ENCODE measurements at regions not wholly inside any gene's neighbourhood (a gene's known extent, or its start where the extent isn't known, plus 50 kb on each side); places are given as distances from the start of the nearest gene placed in this dataset.

DNA sequence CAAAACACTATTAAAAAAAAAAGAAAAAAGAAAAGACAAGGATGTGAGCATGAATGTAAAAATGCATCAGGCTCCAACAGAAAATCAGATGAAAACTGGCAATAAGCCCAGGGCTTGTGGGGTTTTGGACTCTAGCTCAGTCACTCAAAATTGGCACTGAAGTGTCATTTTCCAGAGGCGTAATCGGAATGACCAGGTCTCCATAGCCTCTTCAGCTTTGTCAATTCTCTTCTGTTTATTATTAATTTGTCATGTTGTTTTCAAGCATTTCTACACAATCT, 137.2 kb upstream of the TRHDE start:
- TF ChIP-seq POLR2AphosphoS5 (IDR thresholded peaks at IDR 0.05; ENCODE audit: low read depth, low read length): no peak
- TF ChIP-seq TAF1 (IDR thresholded peaks at IDR 0.05; ENCODE audit: low read depth, low read length): no peak
- no peak for TF ChIP-seq POLR2A (IDR thresholded peaks at IDR 0.05; ENCODE audit: low read depth, low read length)

Data from GM12891 (cell line).